ENCODE measurements at regions not wholly inside any gene's neighbourhood (a gene's known extent, or its start where the extent isn't known, plus 50 kb on each side); places are given as distances from the start of the nearest gene placed in this dataset.

GRCh38 chr7:13061115-13061514, 373.7 kb downstream of the ARL4A start:
- no peak for TF ChIP-seq POLR2A (IDR thresholded peaks at IDR 0.05; ENCODE audit: low read depth, low read length)
- DNase-seq (ENCODE audit: insufficient read length, low spot score), result no peak
- FAIRE-seq, result no peak

GRCh38 chr7:13062631-13063030, 375.2 kb downstream of the ARL4A start:
- DNase-seq (ENCODE audit: insufficient read length, low spot score), result no peak

GRCh38 chr7:13067036-13067435, 379.6 kb downstream of the ARL4A start:
- FAIRE-seq, result peak; percentile 15
- no peak for TF ChIP-seq POLR2A (IDR thresholded peaks at IDR 0.05; ENCODE audit: low read depth, low read length)
- no peak for DNase-seq (ENCODE audit: insufficient read length, low spot score)

More at GRCh38 chr7:13062631-13063030, 375.2 kb downstream of the ARL4A start:
- no peak for FAIRE-seq
- TF ChIP-seq POLR2A (IDR thresholded peaks at IDR 0.05; ENCODE audit: low read depth, low read length), result no peak

GRCh38 chr7:13068032-13068431, 380.6 kb downstream of the ARL4A start:
- FAIRE-seq (peak; percentile 82), DNase-seq (ENCODE audit: insufficient read length, low spot score) (no peak)
- TF ChIP-seq POLR2A (IDR thresholded peaks at IDR 0.05; ENCODE audit: low read depth, low read length), result no peak

- TF ChIP-seq POLR2A (IDR thresholded peaks at IDR 0.05; ENCODE audit: low read depth, low read length), result no peak
- no peak for FAIRE-seq
- no peak for DNase-seq (ENCODE audit: insufficient read length, low spot score)
Observed at GRCh38 chr7:13069841-13070240, 382.4 kb downstream of the ARL4A start.

- DNase-seq (ENCODE audit: insufficient read length, low spot score), result no peak
- FAIRE-seq, result peak; percentile 89
- TF ChIP-seq POLR2A (IDR thresholded peaks at IDR 0.05; ENCODE audit: low read depth, low read length), result no peak
Observed at GRCh38 chr7:13072014-13072413, 384.6 kb downstream of the ARL4A start.

GRCh38 chr7:13077466-13077865, 390.0 kb downstream of the ARL4A start:
- DNase-seq (ENCODE audit: insufficient read length, low spot score) (peak; percentile 11), FAIRE-seq (no peak)
- no peak for TF ChIP-seq POLR2A (IDR thresholded peaks at IDR 0.05; ENCODE audit: low read depth, low read length)

GRCh38 chr7:13078105-13078504, 390.7 kb downstream of the ARL4A start:
- DNase-seq (ENCODE audit: insufficient read length, low spot score), result no peak
- no peak for FAIRE-seq
- TF ChIP-seq POLR2A (IDR thresholded peaks at IDR 0.05; ENCODE audit: low read depth, low read length), result no peak

GRCh38 chr7:13090959-13091358, 403.5 kb downstream of the ARL4A start:
- no peak for TF ChIP-seq POLR2A (IDR thresholded peaks at IDR 0.05; ENCODE audit: low read depth, low read length)
- FAIRE-seq (no peak), DNase-seq (ENCODE audit: insufficient read length, low spot score) (no peak)

GRCh38 chr7:13091974-13092707, 404.7 kb downstream of the ARL4A start:
- FAIRE-seq (no peak), DNase-seq (ENCODE audit: insufficient read length, low spot score) (no peak)
- TF ChIP-seq POLR2A (IDR thresholded peaks at IDR 0.05; ENCODE audit: low read depth, low read length), result no peak

GRCh38 chr7:13092708-13093005, 405.2 kb downstream of the ARL4A start:
- DNase-seq (ENCODE audit: insufficient read length, low spot score) (no peak), FAIRE-seq (no peak)
- no peak for TF ChIP-seq POLR2A (IDR thresholded peaks at IDR 0.05; ENCODE audit: low read depth, low read length)

- TF ChIP-seq POLR2A (IDR thresholded peaks at IDR 0.05; ENCODE audit: low read depth, low read length), result no peak
- DNase-seq (ENCODE audit: insufficient read length, low spot score) (no peak), FAIRE-seq (no peak)
Observed at GRCh38 chr7:13093160-13093559, 405.7 kb downstream of the ARL4A start.

GRCh38 chr7:13097499-13097898, 410.1 kb downstream of the ARL4A start:
- DNase-seq (ENCODE audit: insufficient read length, low spot score) (no peak), FAIRE-seq (peak; percentile 75)
- no peak for TF ChIP-seq POLR2A (IDR thresholded peaks at IDR 0.05; ENCODE audit: low read depth, low read length)

- TF ChIP-seq POLR2A (IDR thresholded peaks at IDR 0.05; ENCODE audit: low read depth, low read length), result no peak
- FAIRE-seq (no peak), DNase-seq (ENCODE audit: insufficient read length, low spot score) (no peak)
Observed at GRCh38 chr7:13098161-13098560, 410.7 kb downstream of the ARL4A start.

- no peak for TF ChIP-seq POLR2A (IDR thresholded peaks at IDR 0.05; ENCODE audit: low read depth, low read length)
- DNase-seq (ENCODE audit: insufficient read length, low spot score), result no peak
- FAIRE-seq, result peak; percentile 87
Observed at GRCh38 chr7:13099154-13099795, 411.8 kb downstream of the ARL4A start.

Measured in H54 (cell line).